Tibial nerve (tissue), 3 donors: ENCODE measurements at regions not wholly inside any gene's neighbourhood (a gene's known extent, or its start where the extent isn't known, plus 50 kb on each side); places are given as distances from the start of the nearest gene placed in this dataset.

ENCODE experiments used
- POLR2A ChIP-seq, 2 donors: fragments of 450-650 bp; IDR thresholded peaks; one replicate each; pipeline ENCODE4 v1.6.1; 2017; ENCODE audit warnings: antibody characterized with exemption in 2 of 2, mild to moderate bottlenecking in 2 of 2, moderate library complexity in 2 of 2
- TF ChIP-seq, protein P1 (sequence below), 5 experiments: fragments of 200-600 bp in 3 of 5; fragments of 450-650 bp in 2 of 5; sonication (generic) in 3 of 5; IDR thresholded peaks; one replicate each; pipeline ENCODE4 v1.5.1; 2016 to 2019; ENCODE audit warnings: antibody characterized with exemption in 5 of 5, mild to moderate bottlenecking in 3 of 5, moderate library complexity in 2 of 5

DNA sequence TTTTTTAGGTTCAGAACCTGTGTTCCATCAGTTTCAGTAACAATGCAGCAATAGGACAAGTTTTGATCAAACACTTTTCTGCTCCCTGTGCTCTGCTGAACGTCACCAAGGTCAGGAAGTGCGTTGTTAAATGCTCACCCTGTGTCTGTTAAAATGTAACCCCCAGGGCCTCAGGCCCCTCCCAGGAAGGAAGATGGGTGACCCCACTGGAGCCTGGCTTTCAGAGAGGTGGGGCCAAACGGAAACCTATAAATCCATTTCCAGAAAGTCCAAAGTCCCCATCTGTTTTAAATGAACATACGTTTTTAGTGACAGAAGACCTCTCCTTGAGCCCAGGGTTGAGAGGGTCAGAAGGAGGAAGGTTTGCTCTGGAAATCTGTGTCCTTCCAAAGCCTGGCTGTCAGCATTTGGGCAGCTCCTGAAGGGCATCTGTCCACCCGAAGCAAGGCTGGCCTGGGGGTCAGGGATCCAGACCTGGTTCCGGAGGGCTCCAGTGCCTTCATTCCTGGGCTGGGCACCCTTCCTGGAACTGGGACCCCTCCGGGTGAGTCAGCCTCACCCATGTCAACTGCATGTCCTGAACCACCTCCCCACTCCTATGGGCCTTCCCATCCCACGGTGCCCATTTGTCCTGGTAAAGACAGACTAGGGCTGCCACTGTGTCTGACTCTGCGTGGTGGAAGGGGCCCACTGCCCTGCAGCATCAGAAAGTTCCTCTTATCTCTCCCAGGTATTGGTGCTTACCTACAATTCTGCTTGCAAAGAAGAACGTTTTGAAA is 117.4 kb upstream of the COPS8 start:
- no peak for TF ChIP-seq POLR2A (IDR thresholded peaks at IDR 0.05)
- TF ChIP-seq, protein P1, sequence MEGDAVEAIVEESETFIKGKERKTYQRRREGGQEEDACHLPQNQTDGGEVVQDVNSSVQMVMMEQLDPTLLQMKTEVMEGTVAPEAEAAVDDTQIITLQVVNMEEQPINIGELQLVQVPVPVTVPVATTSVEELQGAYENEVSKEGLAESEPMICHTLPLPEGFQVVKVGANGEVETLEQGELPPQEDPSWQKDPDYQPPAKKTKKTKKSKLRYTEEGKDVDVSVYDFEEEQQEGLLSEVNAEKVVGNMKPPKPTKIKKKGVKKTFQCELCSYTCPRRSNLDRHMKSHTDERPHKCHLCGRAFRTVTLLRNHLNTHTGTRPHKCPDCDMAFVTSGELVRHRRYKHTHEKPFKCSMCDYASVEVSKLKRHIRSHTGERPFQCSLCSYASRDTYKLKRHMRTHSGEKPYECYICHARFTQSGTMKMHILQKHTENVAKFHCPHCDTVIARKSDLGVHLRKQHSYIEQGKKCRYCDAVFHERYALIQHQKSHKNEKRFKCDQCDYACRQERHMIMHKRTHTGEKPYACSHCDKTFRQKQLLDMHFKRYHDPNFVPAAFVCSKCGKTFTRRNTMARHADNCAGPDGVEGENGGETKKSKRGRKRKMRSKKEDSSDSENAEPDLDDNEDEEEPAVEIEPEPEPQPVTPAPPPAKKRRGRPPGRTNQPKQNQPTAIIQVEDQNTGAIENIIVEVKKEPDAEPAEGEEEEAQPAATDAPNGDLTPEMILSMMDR (IDR thresholded peaks at IDR 0.05): no peak
